ENCODE measurements at regions not wholly inside any gene's neighbourhood (a gene's known extent, or its start where the extent isn't known, plus 50 kb on each side); places are given as distances from the start of the nearest gene placed in this dataset.
A peak's percentile ranks its signal among the peaks of the same experiment; 100 is the strongest.

GRCh38 chr9:90303655-90304054, 339.0 kb downstream of the DIRAS2 start:
- H3K27ac ChIP-seq (ENCODE audit: low read length, poor library complexity, severe bottlenecking): peak overlapping the region; percentile 96
- 95% methylated on average over 4 of the region's 4 CpGs for WGBS
- H2BK5ac ChIP-seq (ENCODE audit: low read depth, low read length, poor library complexity, severe bottlenecking): peak overlapping the region; percentile 2
- DNase-seq: no peak
- H2BK120ac ChIP-seq (ENCODE audit: low read depth, low read length): no peak overlapping the region
- H3K27me3 ChIP-seq (ENCODE audit: control insufficient read depth in 1 of 2, insufficient read depth in 1 of 2, low read length in 2 of 2): no peaks in the 10 kb centered on the region
- no peak overlapping the region for H2AFZ ChIP-seq (ENCODE audit: low read depth, low read length)
- H4K91ac ChIP-seq (ENCODE audit: low read length): no peak overlapping the region
- no peak overlapping the region for H3K4me2 ChIP-seq (ENCODE audit: low read length, poor library complexity, severe bottlenecking)
- peaks cover 16% of the 10 kb centered on the region for H3K4me1 ChIP-seq (ENCODE audit: control insufficient read depth, insufficient read depth, low read depth, low read length)
- no peak overlapping the region for H4K8ac ChIP-seq (ENCODE audit: low read length)
- H3K9me3 ChIP-seq (ENCODE audit: control insufficient read depth, low read length): no peaks in the 10 kb centered on the region
- H3K36me3 ChIP-seq (ENCODE audit: control insufficient read depth in 1 of 2, insufficient read depth in 2 of 2, low read depth in 1 of 2, low read length in 2 of 2): peaks cover 0 to 18% of the 10 kb centered on the region in 2 experiments
- no peak overlapping the region for H2BK12ac ChIP-seq (ENCODE audit: low read length in 2 of 2)
- H2BK15ac ChIP-seq (ENCODE audit: low read depth, poor library complexity, severe bottlenecking): no peak overlapping the region
- H3K23ac ChIP-seq (ENCODE audit: low read length in 2 of 2): no peak overlapping the region
- no peak overlapping the region for H3K14ac ChIP-seq (ENCODE audit: low read length in 2 of 2)
- peaks cover 19% of the 10 kb centered on the region for H3K79me1 ChIP-seq (replicated peaks; ENCODE audit: low read length, poor library complexity, severe bottlenecking)
- no peak overlapping the region for H3K9ac ChIP-seq (ENCODE audit: low read length)
- H3K4ac ChIP-seq (ENCODE audit: low read depth in 1 of 2, low read length in 2 of 2): no peak overlapping the region
- H2AK5ac ChIP-seq (ENCODE audit: low read length, severe bottlenecking): peak overlapping the region; percentile 99
- H3K18ac ChIP-seq (ENCODE audit: low read depth in 1 of 2, low read length in 2 of 2): no peak overlapping the region
- H3K4me3 ChIP-seq (ENCODE audit: insufficient read depth in 1 of 2, low read depth in 1 of 2, low read length in 2 of 2): no peak overlapping the region

DNA sequence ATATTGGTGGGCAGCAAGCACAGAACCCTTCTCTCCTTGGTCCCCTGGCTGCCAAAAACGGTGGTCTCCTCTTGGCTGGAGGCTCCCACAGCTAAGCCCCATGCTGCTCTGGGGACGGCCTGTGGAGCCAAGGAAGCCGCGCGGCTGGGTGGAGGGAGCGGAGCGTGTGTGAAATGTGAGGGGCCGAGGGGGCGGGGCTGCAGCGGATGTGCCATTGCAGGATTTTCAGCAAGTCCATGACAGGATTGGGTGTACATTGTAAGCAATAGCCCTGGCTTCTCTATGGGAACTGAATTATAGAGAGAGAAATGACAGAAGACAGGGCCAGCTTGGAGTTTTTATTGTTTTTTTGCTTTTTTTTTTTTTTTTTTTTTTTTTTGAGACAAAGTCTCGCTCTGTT, 336.5 kb downstream of the DIRAS2 start:
- H3K27ac ChIP-seq (ENCODE audit: low read length, poor library complexity, severe bottlenecking): peak overlapping the region; percentile 29
- H3K4me2 ChIP-seq (ENCODE audit: low read length, poor library complexity, severe bottlenecking): no peak overlapping the region
- H3K4me3 ChIP-seq (ENCODE audit: insufficient read depth in 1 of 2, low read depth in 1 of 2, low read length in 2 of 2): no peak overlapping the region
- H3K9ac ChIP-seq (ENCODE audit: low read length): no peak overlapping the region
- H3K27me3 ChIP-seq (ENCODE audit: control insufficient read depth in 1 of 2, insufficient read depth in 1 of 2, low read length in 2 of 2): no peaks in the 10 kb centered on the region
- H2AFZ ChIP-seq (ENCODE audit: low read depth, low read length): no peak overlapping the region
- H3K4ac ChIP-seq (ENCODE audit: low read depth in 1 of 2, low read length in 2 of 2): no peak overlapping the region
- H2BK120ac ChIP-seq (ENCODE audit: low read depth, low read length): no peak overlapping the region
- no peak for DNase-seq
- 97% methylated on average over 11 of the region's 11 CpGs for WGBS
- no peak overlapping the region for H3K23ac ChIP-seq (ENCODE audit: low read length in 2 of 2)
- peaks cover 19% of the 10 kb centered on the region for H3K79me1 ChIP-seq (replicated peaks; ENCODE audit: low read length, poor library complexity, severe bottlenecking)
- H2BK5ac ChIP-seq (ENCODE audit: low read depth, low read length, poor library complexity, severe bottlenecking): peak overlapping the region; percentile 67
- no peaks in the 10 kb centered on the region for H3K9me3 ChIP-seq (ENCODE audit: control insufficient read depth, low read length)
- H2BK12ac ChIP-seq (ENCODE audit: low read length in 2 of 2): no peak overlapping the region
- H2BK15ac ChIP-seq (ENCODE audit: low read depth, poor library complexity, severe bottlenecking): no peak overlapping the region
- H3K18ac ChIP-seq (ENCODE audit: low read depth in 1 of 2, low read length in 2 of 2): no peak overlapping the region
- no peak overlapping the region for H3K14ac ChIP-seq (ENCODE audit: low read length in 2 of 2)
- no peak overlapping the region for H4K8ac ChIP-seq (ENCODE audit: low read length)
- H3K36me3 ChIP-seq (ENCODE audit: control insufficient read depth in 1 of 2, insufficient read depth in 2 of 2, low read depth in 1 of 2, low read length in 2 of 2): peaks cover 0 to 18% of the 10 kb centered on the region in 2 experiments
- no peak overlapping the region for H4K91ac ChIP-seq (ENCODE audit: low read length)
- peak overlapping the region; percentile 99 for H2AK5ac ChIP-seq (ENCODE audit: low read length, severe bottlenecking)
- peaks cover 20% of the 10 kb centered on the region for H3K4me1 ChIP-seq (ENCODE audit: control insufficient read depth, insufficient read depth, low read depth, low read length)

- Histone ChIP-seq H3K23ac (ENCODE audit: low read length in 2 of 2) (no peak overlapping the region), H3K79me1 (replicated peaks; ENCODE audit: low read length, poor library complexity, severe bottlenecking) (peaks cover 21% of the 10 kb centered on the region), H2BK12ac (ENCODE audit: low read length in 2 of 2) (peak overlapping the region in 1 of 2 experiments; percentile 72), H3K14ac (ENCODE audit: low read length in 2 of 2) (no peak overlapping the region), H3K18ac (ENCODE audit: low read depth in 1 of 2, low read length in 2 of 2) (no peak overlapping the region), H3K4ac (ENCODE audit: low read depth in 1 of 2, low read length in 2 of 2) (no peak overlapping the region), H4K91ac (ENCODE audit: low read length) (no peak overlapping the region), H3K36me3 (ENCODE audit: control insufficient read depth in 1 of 2, insufficient read depth in 2 of 2, low read depth in 1 of 2, low read length in 2 of 2) (peaks cover 0 to 21% of the 10 kb centered on the region in 2 experiments), H3K4me1 (ENCODE audit: control insufficient read depth, insufficient read depth, low read depth, low read length) (peaks cover 17% of the 10 kb centered on the region), H2AFZ (ENCODE audit: low read depth, low read length) (no peak overlapping the region), H3K4me3 (ENCODE audit: insufficient read depth in 1 of 2, low read depth in 1 of 2, low read length in 2 of 2) (no peak overlapping the region), H3K27me3 (ENCODE audit: control insufficient read depth in 1 of 2, insufficient read depth in 1 of 2, low read length in 2 of 2) (no peaks in the 10 kb centered on the region), H2BK120ac (ENCODE audit: low read depth, low read length) (no peak overlapping the region), H2AK5ac (ENCODE audit: low read length, severe bottlenecking) (peak overlapping the region; percentile 98), H3K9ac (ENCODE audit: low read length) (no peak overlapping the region), H4K8ac (ENCODE audit: low read length) (no peak overlapping the region), H3K4me2 (ENCODE audit: low read length, poor library complexity, severe bottlenecking) (no peak overlapping the region), H3K27ac (ENCODE audit: low read length, poor library complexity, severe bottlenecking) (peak overlapping the region; percentile 90), H2BK5ac (ENCODE audit: low read depth, low read length, poor library complexity, severe bottlenecking) (peak overlapping the region; percentile 88), H2BK15ac (ENCODE audit: low read depth, poor library complexity, severe bottlenecking) (no peak overlapping the region), H3K9me3 (ENCODE audit: control insufficient read depth, low read length) (no peaks in the 10 kb centered on the region)
- 96% methylated on average over 4 of the region's 4 CpGs for WGBS
- DNase-seq: no peak
These were observed 335.3 kb downstream of the DIRAS2 start for GRCh38 chr9:90307167-90307833.

DNA sequence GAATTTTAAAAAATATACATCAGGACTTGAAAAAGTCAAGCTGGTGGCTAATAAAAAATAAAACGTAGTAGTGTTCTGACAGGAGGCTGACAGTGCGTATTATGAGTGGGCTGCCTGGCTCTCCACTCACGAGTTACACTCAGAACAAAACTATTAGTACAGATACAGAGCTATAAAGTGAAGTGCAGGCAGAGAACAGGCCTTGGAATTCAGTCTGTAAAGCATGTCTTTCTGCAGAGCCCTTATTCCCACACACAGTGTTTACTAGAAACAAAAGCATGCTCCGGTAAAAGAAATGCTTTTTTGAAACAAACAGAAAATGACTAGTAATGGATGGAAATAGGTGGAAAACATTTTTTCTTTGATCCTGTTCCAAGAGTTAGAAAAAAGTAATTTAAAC, 334.7 kb downstream of the DIRAS2 start:
- DNase-seq: no peak
- no peak overlapping the region for H3K18ac ChIP-seq (ENCODE audit: low read depth in 1 of 2, low read length in 2 of 2)
- H3K4ac ChIP-seq (ENCODE audit: low read depth in 1 of 2, low read length in 2 of 2): no peak overlapping the region
- H3K9me3 ChIP-seq (ENCODE audit: control insufficient read depth, low read length): no peaks in the 10 kb centered on the region
- H2BK5ac ChIP-seq (ENCODE audit: low read depth, low read length, poor library complexity, severe bottlenecking): peak overlapping the region; percentile 88
- peaks cover 16% of the 10 kb centered on the region for H3K4me1 ChIP-seq (ENCODE audit: control insufficient read depth, insufficient read depth, low read depth, low read length)
- H3K4me2 ChIP-seq (ENCODE audit: low read length, poor library complexity, severe bottlenecking): no peak overlapping the region
- peak overlapping the region; percentile 98 for H2AK5ac ChIP-seq (ENCODE audit: low read length, severe bottlenecking)
- no peak overlapping the region for H2AFZ ChIP-seq (ENCODE audit: low read depth, low read length)
- H3K27ac ChIP-seq (ENCODE audit: low read length, poor library complexity, severe bottlenecking): peak overlapping the region; percentile 90
- no peak overlapping the region for H2BK120ac ChIP-seq (ENCODE audit: low read depth, low read length)
- no peak overlapping the region for H3K23ac ChIP-seq (ENCODE audit: low read length in 2 of 2)
- H2BK15ac ChIP-seq (ENCODE audit: low read depth, poor library complexity, severe bottlenecking): no peak overlapping the region
- H3K4me3 ChIP-seq (ENCODE audit: insufficient read depth in 1 of 2, low read depth in 1 of 2, low read length in 2 of 2): no peak overlapping the region
- H4K91ac ChIP-seq (ENCODE audit: low read length): no peak overlapping the region
- WGBS: no CpG with 5 or more reads among the region's 4 CpGs
- H4K8ac ChIP-seq (ENCODE audit: low read length): no peak overlapping the region
- no peaks in the 10 kb centered on the region for H3K27me3 ChIP-seq (ENCODE audit: control insufficient read depth in 1 of 2, insufficient read depth in 1 of 2, low read length in 2 of 2)
- H3K79me1 ChIP-seq (replicated peaks; ENCODE audit: low read length, poor library complexity, severe bottlenecking): peaks cover 21% of the 10 kb centered on the region
- H3K14ac ChIP-seq (ENCODE audit: low read length in 2 of 2): no peak overlapping the region
- H3K9ac ChIP-seq (ENCODE audit: low read length): no peak overlapping the region
- H3K36me3 ChIP-seq (ENCODE audit: control insufficient read depth in 1 of 2, insufficient read depth in 2 of 2, low read depth in 1 of 2, low read length in 2 of 2): peaks cover 0 to 24% of the 10 kb centered on the region in 2 experiments
- no peak overlapping the region for H2BK12ac ChIP-seq (ENCODE audit: low read length in 2 of 2)
